Tibial artery (tissue), 4 donors: ENCODE measurements at regions not wholly inside any gene's neighbourhood (a gene's known extent, or its start where the extent isn't known, plus 50 kb on each side); places are given as distances from the start of the nearest gene placed in this dataset.

Source experiments
- DNase-seq, 2 donors: peaks; one replicate each; pipeline ENCODE4 v3.0.0-alpha.2; 2019
- H3K27ac ChIP-seq, 2 donors: fragments of 200-600 bp; sonication (generic) in 1 of 2; 1 replicate in 1 of 2; 2 replicates in 1 of 2; pipeline ENCODE4 v1.5.1; 2018 to 2019; ENCODE audit warnings: mild to moderate bottlenecking in 1 of 2
- H3K27me3 ChIP-seq, 2 donors: fragments of 200-600 bp; sonication (generic) in 1 of 2; one replicate each; pipeline versions ENCODE4 v1.5.1 to v1.6.0; 2016 to 2019
- H3K36me3 ChIP-seq, 3 donors: fragments of 200-600 bp; sonication (generic) in 2 of 3; one replicate each; pipeline ENCODE4 v1.5.1; 2016 to 2019; ENCODE audit warnings: mild to moderate bottlenecking in 2 of 3
- H3K4me1 ChIP-seq, 4 donors: fragments of 200-600 bp; sonication (generic) in 2 of 4; 1 replicate in 3 of 4; 2 replicates in 1 of 4; pipeline ENCODE4 v1.5.1; 2016 to 2019
- H3K4me3 ChIP-seq, 2 donors: fragments of 200-600 bp; sonication (generic) in 1 of 2; 1 replicate in 1 of 2; 2 replicates in 1 of 2; pipeline ENCODE4 v1.5.1; 2018 to 2019; ENCODE audit warnings: mild to moderate bottlenecking in 2 of 2
- H3K9me3 ChIP-seq, 3 donors: fragments of 200-600 bp; sonication (generic) in 1 of 3; one replicate each; pipeline ENCODE4 v1.5.1; 2016 to 2019
- CTCF ChIP-seq, 2 experiments: fragments of 200-600 bp in 1 of 2; fragments of 450-650 bp in 1 of 2; IDR thresholded peaks; one replicate each; pipeline ENCODE4 v1.5.1; 2017 to 2019; ENCODE audit warnings: antibody characterized with exemption in 2 of 2, mild to moderate bottlenecking in 1 of 2, moderate library complexity in 1 of 2
- intact Hi-C: fragments of 100-400 bp; cut with DNase I; formaldehyde crosslinking; loops from one replicate; pipeline ENCODE4 v1.15.0; 2023; ENCODE audit warnings: low total_unique reads

- H3K36me3 ChIP-seq, result no peaks in the 10 kb centered on the region
- no peak for DNase-seq
- no peaks in the 10 kb centered on the region for H3K27me3 ChIP-seq
- H3K4me3 ChIP-seq, result no peak overlapping the region
- no peak for TF ChIP-seq CTCF (IDR thresholded peaks at IDR 0.05)
- intact Hi-C loops, result no loop called here
- no peaks in the 10 kb centered on the region for H3K4me1 ChIP-seq
- H3K27ac ChIP-seq, result no peak overlapping the region
- H3K9me3 ChIP-seq, result no peaks in the 10 kb centered on the region
These were observed 987.2 kb upstream of the CELF4 start for GRCh38 chr18:38552732-38553321.

GRCh38 chr18:38551881-38552280, 986.3 kb upstream of the CELF4 start:
- Histone ChIP-seq H3K27me3 (no peaks in the 10 kb centered on the region), H3K27ac (no peak overlapping the region), H3K9me3 (no peaks in the 10 kb centered on the region), H3K4me1 (no peaks in the 10 kb centered on the region), H3K4me3 (no peak overlapping the region), H3K36me3 (no peaks in the 10 kb centered on the region)
- intact Hi-C loops, result no loop called here
- TF ChIP-seq CTCF (IDR thresholded peaks at IDR 0.05), result no peak
- no peak for DNase-seq

GRCh38 chr18:38545071-38545470, 979.5 kb upstream of the CELF4 start:
- intact Hi-C loops, result no loop called here
- H3K4me1 ChIP-seq, result no peaks in the 10 kb centered on the region
- TF ChIP-seq CTCF (IDR thresholded peaks at IDR 0.05), result no peak
- H3K27ac ChIP-seq, result no peak overlapping the region
- no peak for DNase-seq
- no peaks in the 10 kb centered on the region for H3K27me3 ChIP-seq
- no peaks in the 10 kb centered on the region for H3K36me3 ChIP-seq
- H3K4me3 ChIP-seq, result no peak overlapping the region
- no peaks in the 10 kb centered on the region for H3K9me3 ChIP-seq

GRCh38 chr18:38539856-38540255, 974.3 kb upstream of the CELF4 start:
- Histone ChIP-seq H3K36me3 (no peaks in the 10 kb centered on the region), H3K27ac (no peak overlapping the region), H3K27me3 (no peaks in the 10 kb centered on the region), H3K4me3 (no peak overlapping the region), H3K4me1 (no peaks in the 10 kb centered on the region), H3K9me3 (no peaks in the 10 kb centered on the region)
- TF ChIP-seq CTCF (IDR thresholded peaks at IDR 0.05), result no peak
- no peak for DNase-seq
- intact Hi-C loops, result no loop called here

- Histone ChIP-seq H3K27me3 (no peaks in the 10 kb centered on the region), H3K27ac (no peak overlapping the region), H3K9me3 (no peaks in the 10 kb centered on the region), H3K4me1 (no peaks in the 10 kb centered on the region), H3K36me3 (no peaks in the 10 kb centered on the region), H3K4me3 (no peak overlapping the region)
- TF ChIP-seq CTCF (IDR thresholded peaks at IDR 0.05), result no peak
- intact Hi-C loops, result no loop called here
- no peak for DNase-seq
These were observed 973.8 kb upstream of the CELF4 start for GRCh38 chr18:38539371-38539770.

- no peaks in the 10 kb centered on the region for H3K36me3 ChIP-seq
- no peak for DNase-seq
- H3K27me3 ChIP-seq, result no peaks in the 10 kb centered on the region
- no peak for TF ChIP-seq CTCF (IDR thresholded peaks at IDR 0.05)
- no peak overlapping the region for H3K27ac ChIP-seq
- intact Hi-C loops, result no loop called here
- peaks cover 0 to 8% (median 0%) of the 10 kb centered on the region in 3 donors for H3K9me3 ChIP-seq
- no peak overlapping the region for H3K4me3 ChIP-seq
- H3K4me1 ChIP-seq, result no peaks in the 10 kb centered on the region
These were observed 968.5 kb upstream of the CELF4 start for GRCh38 chr18:38534073-38534472.
